HepG2 (cell line): ENCODE measurements at regions not wholly inside any gene's neighbourhood (a gene's known extent, or its start where the extent isn't known, plus 50 kb on each side); places are given as distances from the start of the nearest gene placed in this dataset.

Experiments
- ATAC-seq: fragments of 200-7000 bp; cut with Tn5 transposase; 3 replicates; pipeline ENCODE4 v1.9.1; 2020; ENCODE audit warnings: mild to moderate bottlenecking, moderate library complexity
- BruUV-seq: library from RNA; stranded (reverse); fragments of 400-500 nt; replicated peaks from 2 replicates; lab custom pipeline; 2021; lab: Mats Ljungman, UMichigan
- CTCF ChIA-PET: fragments of 300-600 bp; formaldehyde crosslinking; extraction: SDS; loops from one replicate; lab custom pipeline; 2021; ENCODE audit warnings: low total read pairs, inconsistent platforms, low intra/inter-chr PET ratio; lab: Yijun Ruan, JAX
- POLR2A ChIA-PET: fragments of 350-600 bp; sonication (Branson Sonifier 250); formaldehyde crosslinking; loops from one replicate; lab custom pipeline; 2020; ENCODE audit warnings: antibody characterized with exemption, inconsistent platforms; lab: Yijun Ruan, JAX
- DNase-seq: peaks from one replicate; pipeline ENCODE4 v3.0.0-alpha.2; 2015; ENCODE audit warnings: low spot score
- FAIRE-seq: peaks from 3 replicates; lab custom pipeline; 2011; peaks lifted over from hg19 to GRCh38; lab: Jason Lieb, UNC
- H2AFZ ChIP-seq: one replicate; pipeline ENCODE4 v1.6.1; 2011; ENCODE audit warnings: low read length, inconsistent platforms
- H3K27ac ChIP-seq: fragments of 300-600 bp; 3 replicates; pipeline ENCODE4 v1.8.0; 2011; ENCODE audit warnings: mixed run types, mild to moderate bottlenecking, mixed read lengths, low read length, inconsistent platforms; ENCODE audit not compliant: insufficient read depth; ENCODE audit errors: extremely low read length
- H3K27me3 ChIP-seq, 2 experiments: fragments of 200-600 bp in 1 of 2; 2 replicates in 1 of 2; 3 replicates in 1 of 2; pipeline versions ENCODE4 v1.6.0 to v1.8.0; 2011; ENCODE audit warnings: low read length in 2 of 2, mild to moderate bottlenecking in 2 of 2, moderate library complexity in 2 of 2, inconsistent platforms in 1 of 2; ENCODE audit not compliant: insufficient read depth in 2 of 2, control insufficient read depth in 1 of 2
- H3K36me3 ChIP-seq, 2 experiments: fragments of 200-600 bp in 1 of 2; replicated peaks in 1 of 2; 2 replicates in 1 of 2; 3 replicates in 1 of 2; pipeline versions ENCODE4 v1.5.1 to v1.8.0; 2011; ENCODE audit warnings: low read length in 2 of 2, inconsistent platforms in 1 of 2; ENCODE audit not compliant: insufficient read depth in 2 of 2, control insufficient read depth in 1 of 2
- H3K4me1 ChIP-seq: 2 replicates; pipeline ENCODE4 v1.5.1; 2012; ENCODE audit warnings: low read length, inconsistent platforms; ENCODE audit not compliant: insufficient read depth
- H3K4me2 ChIP-seq: 2 replicates; pipeline ENCODE4 v1.6.0; 2011; ENCODE audit warnings: low read depth, low read length, inconsistent platforms
- H3K4me3 ChIP-seq, 3 experiments: fragments of 200-600 bp in 1 of 3; sonication (generic), shearing (Covaris generic) in 1 of 3; replicated peaks in 1 of 3; 2 replicates each; pipeline ENCODE4 v1.5.1; 2011 to 2016; ENCODE audit warnings: low read length in 3 of 3, inconsistent platforms in 2 of 3, low read depth in 2 of 3, mild to moderate bottlenecking in 2 of 3, control low read depth in 1 of 3, mixed read lengths in 1 of 3; ENCODE audit not compliant: insufficient read depth in 1 of 3
- H3K79me2 ChIP-seq: one replicate; pipeline ENCODE4 v1.6.1; 2011; ENCODE audit warnings: low read length, inconsistent platforms; ENCODE audit not compliant: insufficient read depth
- H3K9ac ChIP-seq: 2 replicates; pipeline ENCODE4 v1.6.0; 2011; ENCODE audit warnings: mild to moderate bottlenecking, low read depth, low read length, inconsistent platforms; ENCODE audit not compliant: insufficient read depth
- H3K9me3 ChIP-seq: 2 replicates; pipeline ENCODE4 v1.5.1; 2012; ENCODE audit warnings: mild to moderate bottlenecking, low read length
- H4K20me1 ChIP-seq: 2 replicates; pipeline ENCODE4 v1.6.0; 2011; ENCODE audit warnings: inconsistent platforms, mild to moderate bottlenecking, low read length, moderate library complexity; ENCODE audit not compliant: insufficient read depth
- CC2D1A ChIP-seq: sonication (generic); formaldehyde crosslinking; IDR thresholded peaks from 2 replicates; pipeline ENCODE4 v1.8.1; 2023; ENCODE audit warnings: mild to moderate bottlenecking, missing genetic modification reagents
- KLF16 ChIP-seq, 2 experiments: sonication (generic) in 1 of 2; formaldehyde crosslinking in 1 of 2; IDR thresholded peaks; 2 replicates each; pipeline versions ENCODE4 v1.6.1 to v1.8.0; 2016 to 2023; ENCODE audit warnings: missing genetic modification reagents in 2 of 2, missing compliant biosample characterization in 1 of 2
- MTA3 ChIP-seq: sonication (generic); formaldehyde crosslinking; IDR thresholded peaks from 2 replicates; pipeline ENCODE4 v1.4.0; 2020; ENCODE audit warnings: missing genetic modification reagents
- NFE2L1 ChIP-seq: sonication (generic); formaldehyde crosslinking; IDR thresholded peaks from 2 replicates; pipeline ENCODE4 v1.4.0; 2020; ENCODE audit warnings: missing genetic modification reagents, mild to moderate bottlenecking, borderline replicate concordance
- NR0B2 ChIP-seq: sonication (generic); formaldehyde crosslinking; IDR thresholded peaks from 2 replicates; pipeline ENCODE4 v1.4.0; 2020; ENCODE audit warnings: mild to moderate bottlenecking, missing genetic modification reagents
- SIN3A ChIP-seq: IDR thresholded peaks from 2 replicates; pipeline ENCODE4 v1.6.1; 2011; ENCODE audit warnings: low read depth, mild to moderate bottlenecking, control low read depth, low read length, borderline replicate concordance
- TFE3 ChIP-seq: IDR thresholded peaks from 2 replicates; pipeline ENCODE4 v1.6.1; 2016
- TOE1 ChIP-seq: sonication (generic); formaldehyde crosslinking; IDR thresholded peaks from 2 replicates; pipeline ENCODE4 v1.4.0; 2020; ENCODE audit warnings: mild to moderate bottlenecking, missing genetic modification reagents
- ZNF747 ChIP-seq: sonication (generic); formaldehyde crosslinking; IDR thresholded peaks from 2 replicates; pipeline ENCODE4 v1.8.1; 2023; ENCODE audit warnings: missing genetic modification reagents, mild to moderate bottlenecking, borderline replicate concordance
- ZNF781 ChIP-seq: sonication (generic); formaldehyde crosslinking; IDR thresholded peaks from 2 replicates; pipeline ENCODE4 v1.5.1; 2020; ENCODE audit warnings: borderline replicate concordance, mild to moderate bottlenecking, missing genetic modification reagents; ENCODE audit errors: not compliant biosample characterization
- WGBS: methylation state at CpG from one replicate; pipeline ENCODE4 v1.1.6; 2017; ENCODE audit warnings: low lambda C conversion rate; 5-methylcytosine and 5-hydroxymethylcytosine counted together
- in situ Hi-C: cut with HindIII; loops from 2 replicates; pipeline ENCODE4 v1.10.0; 2017; ENCODE audit warnings: low pct_unique_long_range_greater_than_20kb; ENCODE audit not compliant: extremely low pct_ligation_motif_present
- intact Hi-C: fragments of 100-400 bp; cut with micrococcal nuclease; formaldehyde crosslinking; loops from one replicate; pipeline ENCODE4 v1.10.0; 2022; ENCODE audit not compliant: unreplicated experiment
- TF ChIP-seq, protein P1 (sequence below): IDR thresholded peaks from 2 replicates; pipeline ENCODE4 v1.6.1; 2016; ENCODE audit warnings: missing biosample characterization, missing genetic modification reagents, low read depth
- TF ChIP-seq, protein P2 (sequence below): sonication (generic); formaldehyde crosslinking; IDR thresholded peaks from 2 replicates; pipeline ENCODE4 v1.5.1; 2020; ENCODE audit warnings: mild to moderate bottlenecking, missing genetic modification reagents, borderline replicate concordance
- TF ChIP-seq, protein P3 (sequence below): sonication (generic); formaldehyde crosslinking; conservative IDR thresholded peaks from 2 replicates; pipeline ENCODE4 v1.8.1; 2023; ENCODE audit warnings: missing genetic modification reagents

- intact Hi-C loops (no loop called here), in situ Hi-C loops (no loop called here)
- ATAC-seq = no peak
- BruUV-seq = no TSS peak
- no peak for FAIRE-seq
- no peaks in the 10 kb centered on the region for H3K4me1 ChIP-seq
- H3K36me3 ChIP-seq = no peaks in the 10 kb centered on the region
- 0% methylated on average over 6 of the region's 6 CpGs for WGBS
- no peaks in the 10 kb centered on the region for H4K20me1 ChIP-seq
- POLR2A ChIA-PET = no interaction called here
- H3K4me3 ChIP-seq = no peak overlapping the region
- no peak for DNase-seq
- CTCF ChIA-PET = no interaction called here
- H3K9me3 ChIP-seq = no peaks in the 10 kb centered on the region
- H2AFZ ChIP-seq = no peak overlapping the region
- H3K4me2 ChIP-seq = no peak overlapping the region
- H3K79me2 ChIP-seq = no peaks in the 10 kb centered on the region
- no peak overlapping the region for H3K9ac ChIP-seq
- H3K27me3 ChIP-seq = peaks cover 0 to 19% of the 10 kb centered on the region in 2 experiments; a peak in 1 of 5 replicates
- H3K27ac ChIP-seq = no peak overlapping the region
- no peak for TF ChIP-seq TFE3 (CRISPR knock-in tag)
- TF ChIP-seq, protein P1, sequence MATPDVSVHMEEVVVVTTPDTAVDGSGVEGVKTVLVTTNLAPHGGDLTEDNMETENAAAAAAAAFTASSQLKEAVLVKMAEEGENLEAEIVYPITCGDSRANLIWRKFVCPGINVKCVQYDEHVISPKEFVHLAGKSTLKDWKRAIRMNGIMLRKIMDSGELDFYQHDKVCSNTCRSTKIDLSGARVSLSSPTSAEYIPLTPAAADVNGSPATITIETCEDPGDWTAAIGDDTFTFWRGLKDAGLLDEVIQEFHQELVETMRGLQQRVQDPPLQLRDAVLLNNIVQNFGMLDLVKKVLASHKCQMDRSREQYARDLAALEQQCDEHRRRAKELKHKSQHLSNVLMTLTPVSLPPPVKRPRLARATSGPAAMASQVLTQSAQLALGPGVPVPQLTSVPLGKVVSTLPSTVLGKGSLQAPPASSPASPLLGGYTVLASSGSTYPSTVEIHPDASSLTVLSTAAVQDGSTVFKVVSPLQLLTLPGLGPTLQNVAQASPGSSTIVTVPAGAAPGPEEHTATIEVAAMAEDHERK (CRISPR knock-in tag) = no peak
- no peak for TF ChIP-seq NR0B2 (CRISPR knock-in tag)
- TF ChIP-seq KLF16 (CRISPR knock-in tag; IDR thresholded peaks at IDR 0.05) = no peak
- no peak for TF ChIP-seq MTA3 (CRISPR knock-in tag)
- TF ChIP-seq, protein P2, sequence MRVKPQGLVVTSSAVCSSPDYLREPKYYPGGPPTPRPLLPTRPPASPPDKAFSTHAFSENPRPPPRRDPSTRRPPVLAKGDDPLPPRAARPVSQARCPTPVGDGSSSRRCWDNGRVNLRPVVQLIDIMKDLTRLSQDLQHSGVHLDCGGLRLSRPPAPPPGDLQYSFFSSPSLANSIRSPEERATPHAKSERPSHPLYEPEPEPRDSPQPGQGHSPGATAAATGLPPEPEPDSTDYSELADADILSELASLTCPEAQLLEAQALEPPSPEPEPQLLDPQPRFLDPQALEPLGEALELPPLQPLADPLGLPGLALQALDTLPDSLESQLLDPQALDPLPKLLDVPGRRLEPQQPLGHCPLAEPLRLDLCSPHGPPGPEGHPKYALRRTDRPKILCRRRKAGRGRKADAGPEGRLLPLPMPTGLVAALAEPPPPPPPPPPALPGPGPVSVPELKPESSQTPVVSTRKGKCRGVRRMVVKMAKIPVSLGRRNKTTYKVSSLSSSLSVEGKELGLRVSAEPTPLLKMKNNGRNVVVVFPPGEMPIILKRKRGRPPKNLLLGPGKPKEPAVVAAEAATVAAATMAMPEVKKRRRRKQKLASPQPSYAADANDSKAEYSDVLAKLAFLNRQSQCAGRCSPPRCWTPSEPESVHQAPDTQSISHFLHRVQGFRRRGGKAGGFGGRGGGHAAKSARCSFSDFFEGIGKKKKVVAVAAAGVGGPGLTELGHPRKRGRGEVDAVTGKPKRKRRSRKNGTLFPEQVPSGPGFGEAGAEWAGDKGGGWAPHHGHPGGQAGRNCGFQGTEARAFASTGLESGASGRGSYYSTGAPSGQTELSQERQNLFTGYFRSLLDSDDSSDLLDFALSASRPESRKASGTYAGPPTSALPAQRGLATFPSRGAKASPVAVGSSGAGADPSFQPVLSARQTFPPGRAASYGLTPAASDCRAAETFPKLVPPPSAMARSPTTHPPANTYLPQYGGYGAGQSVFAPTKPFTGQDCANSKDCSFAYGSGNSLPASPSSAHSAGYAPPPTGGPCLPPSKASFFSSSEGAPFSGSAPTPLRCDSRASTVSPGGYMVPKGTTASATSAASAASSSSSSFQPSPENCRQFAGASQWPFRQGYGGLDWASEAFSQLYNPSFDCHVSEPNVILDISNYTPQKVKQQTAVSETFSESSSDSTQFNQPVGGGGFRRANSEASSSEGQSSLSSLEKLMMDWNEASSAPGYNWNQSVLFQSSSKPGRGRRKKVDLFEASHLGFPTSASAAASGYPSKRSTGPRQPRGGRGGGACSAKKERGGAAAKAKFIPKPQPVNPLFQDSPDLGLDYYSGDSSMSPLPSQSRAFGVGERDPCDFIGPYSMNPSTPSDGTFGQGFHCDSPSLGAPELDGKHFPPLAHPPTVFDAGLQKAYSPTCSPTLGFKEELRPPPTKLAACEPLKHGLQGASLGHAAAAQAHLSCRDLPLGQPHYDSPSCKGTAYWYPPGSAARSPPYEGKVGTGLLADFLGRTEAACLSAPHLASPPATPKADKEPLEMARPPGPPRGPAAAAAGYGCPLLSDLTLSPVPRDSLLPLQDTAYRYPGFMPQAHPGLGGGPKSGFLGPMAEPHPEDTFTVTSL (CRISPR knock-in tag) = no peak
- TF ChIP-seq, protein P3, sequence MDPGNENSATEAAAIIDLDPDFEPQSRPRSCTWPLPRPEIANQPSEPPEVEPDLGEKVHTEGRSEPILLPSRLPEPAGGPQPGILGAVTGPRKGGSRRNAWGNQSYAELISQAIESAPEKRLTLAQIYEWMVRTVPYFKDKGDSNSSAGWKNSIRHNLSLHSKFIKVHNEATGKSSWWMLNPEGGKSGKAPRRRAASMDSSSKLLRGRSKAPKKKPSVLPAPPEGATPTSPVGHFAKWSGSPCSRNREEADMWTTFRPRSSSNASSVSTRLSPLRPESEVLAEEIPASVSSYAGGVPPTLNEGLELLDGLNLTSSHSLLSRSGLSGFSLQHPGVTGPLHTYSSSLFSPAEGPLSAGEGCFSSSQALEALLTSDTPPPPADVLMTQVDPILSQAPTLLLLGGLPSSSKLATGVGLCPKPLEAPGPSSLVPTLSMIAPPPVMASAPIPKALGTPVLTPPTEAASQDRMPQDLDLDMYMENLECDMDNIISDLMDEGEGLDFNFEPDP (CRISPR knock-in tag) = no peak
- no peak for TF ChIP-seq SIN3A
- no peak for TF ChIP-seq ZNF747
- no peak for TF ChIP-seq NFE2L1 (CRISPR knock-in tag)
- no peak for TF ChIP-seq ZNF781 (CRISPR knock-in tag)
- no peak for TF ChIP-seq CC2D1A
- TF ChIP-seq TOE1 (CRISPR knock-in tag) = no peak
Observed at GRCh38 chr2:133957724-133958480, 296.0 kb upstream of the MGAT5 start.
